Keratinocyte (primary cell): ENCODE measurements at regions not wholly inside any gene's neighbourhood (a gene's known extent, or its start where the extent isn't known, plus 50 kb on each side); places are given as distances from the start of the nearest gene placed in this dataset.

Experiments
- DNase-seq: peaks from one replicate; pipeline ENCODE4 v3.0.0-alpha.2; 2011; ENCODE audit warnings: low read depth, missing footprints, low spot score
- FAIRE-seq: peaks from 2 replicates; lab custom pipeline; 2011; peaks lifted over from hg19 to GRCh38; lab: Jason Lieb, UNC
- H2AFZ ChIP-seq: 2 replicates; pipeline ENCODE4 v1.6.0; 2012; ENCODE audit warnings: low read length, control low read depth, inconsistent platforms; ENCODE audit not compliant: control insufficient read depth
- H3K27ac ChIP-seq: 2 replicates; pipeline ENCODE4 v1.5.1; 2011; ENCODE audit warnings: low read length; ENCODE audit not compliant: control insufficient read depth, insufficient read depth
- H3K27me3 ChIP-seq: 3 replicates; pipeline ENCODE4 v1.6.0; 2011; ENCODE audit warnings: low read length; ENCODE audit not compliant: control insufficient read depth, insufficient read depth; ENCODE audit errors: extremely low read depth
- H3K36me3 ChIP-seq, 2 experiments: 2 replicates in 1 of 2; 3 replicates in 1 of 2; pipeline ENCODE4 v1.5.1; 2011; ENCODE audit warnings: low read length in 2 of 2, mild to moderate bottlenecking in 1 of 2; ENCODE audit not compliant: control insufficient read depth in 2 of 2, insufficient read depth in 2 of 2; ENCODE audit errors: extremely low read depth in 1 of 2
- H3K4me1 ChIP-seq: 3 replicates; pipeline ENCODE4 v1.5.1; 2011; ENCODE audit warnings: low read length; ENCODE audit not compliant: control insufficient read depth, insufficient read depth; ENCODE audit errors: extremely low read depth
- H3K4me2 ChIP-seq: 3 replicates; pipeline ENCODE4 v1.6.0; 2011; ENCODE audit warnings: low read depth, low read length; ENCODE audit not compliant: control insufficient read depth, insufficient read depth; ENCODE audit errors: extremely low read depth
- H3K4me3 ChIP-seq, 3 experiments: fragments of 200-600 bp in 1 of 3; sonication (generic) in 1 of 3; 2 replicates in 2 of 3; 3 replicates in 1 of 3; pipeline ENCODE4 v1.5.1; 2011 to 2016; ENCODE audit warnings: low read length in 3 of 3, mild to moderate bottlenecking in 3 of 3, control low read depth in 2 of 3, inconsistent platforms in 1 of 3, low read depth in 1 of 3, mixed read lengths in 1 of 3, mixed run types in 1 of 3, moderate library complexity in 1 of 3; ENCODE audit not compliant: control insufficient read depth in 2 of 3, insufficient read depth in 2 of 3; ENCODE audit errors: extremely low read depth in 1 of 3
- H3K79me2 ChIP-seq: 2 replicates; pipeline ENCODE4 v1.6.0; 2012; ENCODE audit warnings: low read length; ENCODE audit not compliant: control insufficient read depth, insufficient read depth
- H3K9ac ChIP-seq: 3 replicates; pipeline ENCODE4 v1.6.0; 2011; ENCODE audit warnings: low read length; ENCODE audit not compliant: control insufficient read depth, insufficient read depth; ENCODE audit errors: extremely low read depth
- H3K9me1 ChIP-seq: 3 replicates; pipeline ENCODE4 v1.6.0; 2011; ENCODE audit warnings: low read length; ENCODE audit not compliant: control insufficient read depth, insufficient read depth; ENCODE audit errors: extremely low read depth
- H3K9me3 ChIP-seq: 2 replicates; pipeline ENCODE4 v1.5.1; 2012; ENCODE audit warnings: low read depth, low read length; ENCODE audit not compliant: control insufficient read depth
- H4K20me1 ChIP-seq: 3 replicates; pipeline ENCODE4 v1.6.0; 2011; ENCODE audit warnings: low read length; ENCODE audit not compliant: control insufficient read depth, insufficient read depth; ENCODE audit errors: extremely low read depth
- CTCF ChIP-seq, 3 experiments: IDR thresholded peaks in 1 of 3; conservative IDR thresholded peaks in 1 of 3; optimal IDR thresholded peaks in 1 of 3; 2 replicates in 2 of 3; 3 replicates in 1 of 3; pipeline versions ENCODE3 to v1.5.1; 2011; ENCODE audit warnings: low read length in 3 of 3, mild to moderate bottlenecking in 3 of 3, moderate library complexity in 2 of 3, control low read depth in 1 of 3, inconsistent platforms in 1 of 3; ENCODE audit not compliant: insufficient read depth in 2 of 3; ENCODE audit errors: extremely low read depth in 1 of 3
- EZH2 ChIP-seq: IDR thresholded peaks from one replicate; pipeline ENCODE4 v1.6.1; 2012; ENCODE audit warnings: inconsistent platforms, mild to moderate bottlenecking, low read length, moderate library complexity
- dilution Hi-C: fragments of 300-500 bp; cut with MboI; formaldehyde crosslinking; loops from one replicate; pipeline ENCODE4 v1.7.0; 2020; ENCODE audit warnings: low sequenced_read_pairs; ENCODE audit not compliant: extremely low pct_ligation_motif_present

- peak overlapping the region; percentile 15 for H3K4me2 ChIP-seq
- no peaks in the 10 kb centered on the region for H4K20me1 ChIP-seq
- dilution Hi-C loops: no loop called here
- FAIRE-seq (no peak), DNase-seq (no peak)
- H3K27me3 ChIP-seq: no peaks in the 10 kb centered on the region
- H3K27ac ChIP-seq: no peak overlapping the region
- no peak overlapping the region for H3K4me3 ChIP-seq
- no peaks in the 10 kb centered on the region for H3K9me1 ChIP-seq
- peak overlapping the region; percentile 17 for H2AFZ ChIP-seq
- H3K9me3 ChIP-seq: no peaks in the 10 kb centered on the region
- H3K79me2 ChIP-seq: no peaks in the 10 kb centered on the region
- H3K9ac ChIP-seq: no peak overlapping the region
- peaks cover 52% of the 10 kb centered on the region for H3K4me1 ChIP-seq
- H3K36me3 ChIP-seq: no peaks in the 10 kb centered on the region
- no peak for TF ChIP-seq CTCF (optimal IDR thresholded peaks at IDR 0.05 in 1 of 3, IDR thresholded peaks at IDR 0.05 in 1 of 3, conservative IDR thresholded peaks at IDR 0.05 in 1 of 3; ENCODE audit: extremely low read depth in 1 of 3, insufficient read depth in 2 of 3, low read length in 3 of 3)
- no peak for TF ChIP-seq EZH2
Observed at GRCh38 chr12:58416236-58416635, 474.9 kb downstream of the ATP23 start.

GRCh38 chr12:58419196-58419760 lies 477.9 kb downstream of the ATP23 start:
- Histone ChIP-seq H3K9ac (peak overlapping the region; percentile 33), H3K4me2 (peak overlapping the region; percentile 72), H3K4me1 (peaks cover 48% of the 10 kb centered on the region), H3K79me2 (no peaks in the 10 kb centered on the region), H3K9me1 (no peaks in the 10 kb centered on the region), H3K27ac (peak overlapping the region; percentile 77), H3K4me3 (peak overlapping the region in 1 of 3 experiments; percentile 34), H3K9me3 (no peaks in the 10 kb centered on the region), H3K27me3 (no peaks in the 10 kb centered on the region), H4K20me1 (no peaks in the 10 kb centered on the region), H2AFZ (peak overlapping the region; percentile 70), H3K36me3 (no peaks in the 10 kb centered on the region)
- peak in 1 of 3 experiments; percentile 54 for TF ChIP-seq CTCF (optimal IDR thresholded peaks at IDR 0.05 in 1 of 3, IDR thresholded peaks at IDR 0.05 in 1 of 3, conservative IDR thresholded peaks at IDR 0.05 in 1 of 3; ENCODE audit: extremely low read depth in 1 of 3, insufficient read depth in 2 of 3, low read length in 3 of 3)
- TF ChIP-seq EZH2: no peak
- DNase-seq: no peak
- dilution Hi-C loops: no loop called here
- FAIRE-seq: peak; percentile 13
